ENCODE measurements at regions not wholly inside any gene's neighbourhood (a gene's known extent, or its start where the extent isn't known, plus 50 kb on each side); places are given as distances from the start of the nearest gene placed in this dataset.
"Not testable (repeated sequence)": the region's sequence is repeated elsewhere in the genome, so short reads cannot be mapped to it uniquely, and the experiment has no call there.

DNA sequence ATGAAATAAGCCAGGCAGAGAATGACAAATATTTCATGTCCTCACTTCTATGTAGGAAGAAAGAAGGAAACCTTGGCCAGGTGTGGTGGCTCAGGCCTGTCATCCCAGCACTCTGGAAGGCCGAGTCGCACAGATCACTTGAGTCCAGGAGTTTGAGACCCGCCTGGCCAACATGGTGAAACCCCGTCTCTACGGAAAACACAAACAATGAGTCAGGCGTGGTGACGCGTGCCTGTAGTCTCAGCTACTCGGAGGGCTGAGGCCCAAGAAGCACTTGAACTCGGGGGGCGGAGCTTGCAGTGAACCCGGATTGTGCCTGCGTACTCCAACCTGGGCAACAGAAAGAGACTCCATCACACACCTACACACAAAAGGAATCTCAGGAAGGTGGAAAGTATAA is 80.5 kb upstream of the HMX1 start:
- TF ChIP-seq, protein P1, sequence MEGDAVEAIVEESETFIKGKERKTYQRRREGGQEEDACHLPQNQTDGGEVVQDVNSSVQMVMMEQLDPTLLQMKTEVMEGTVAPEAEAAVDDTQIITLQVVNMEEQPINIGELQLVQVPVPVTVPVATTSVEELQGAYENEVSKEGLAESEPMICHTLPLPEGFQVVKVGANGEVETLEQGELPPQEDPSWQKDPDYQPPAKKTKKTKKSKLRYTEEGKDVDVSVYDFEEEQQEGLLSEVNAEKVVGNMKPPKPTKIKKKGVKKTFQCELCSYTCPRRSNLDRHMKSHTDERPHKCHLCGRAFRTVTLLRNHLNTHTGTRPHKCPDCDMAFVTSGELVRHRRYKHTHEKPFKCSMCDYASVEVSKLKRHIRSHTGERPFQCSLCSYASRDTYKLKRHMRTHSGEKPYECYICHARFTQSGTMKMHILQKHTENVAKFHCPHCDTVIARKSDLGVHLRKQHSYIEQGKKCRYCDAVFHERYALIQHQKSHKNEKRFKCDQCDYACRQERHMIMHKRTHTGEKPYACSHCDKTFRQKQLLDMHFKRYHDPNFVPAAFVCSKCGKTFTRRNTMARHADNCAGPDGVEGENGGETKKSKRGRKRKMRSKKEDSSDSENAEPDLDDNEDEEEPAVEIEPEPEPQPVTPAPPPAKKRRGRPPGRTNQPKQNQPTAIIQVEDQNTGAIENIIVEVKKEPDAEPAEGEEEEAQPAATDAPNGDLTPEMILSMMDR (IDR thresholded peaks at IDR 0.05): not testable (repeated sequence)
- TF ChIP-seq POLR2A (IDR thresholded peaks at IDR 0.05): not testable (repeated sequence)

Data from prostate gland (tissue), 2 donors.